ENCODE measurements at regions not wholly inside any gene's neighbourhood (a gene's known extent, or its start where the extent isn't known, plus 50 kb on each side); places are given as distances from the start of the nearest gene placed in this dataset.

DNA sequence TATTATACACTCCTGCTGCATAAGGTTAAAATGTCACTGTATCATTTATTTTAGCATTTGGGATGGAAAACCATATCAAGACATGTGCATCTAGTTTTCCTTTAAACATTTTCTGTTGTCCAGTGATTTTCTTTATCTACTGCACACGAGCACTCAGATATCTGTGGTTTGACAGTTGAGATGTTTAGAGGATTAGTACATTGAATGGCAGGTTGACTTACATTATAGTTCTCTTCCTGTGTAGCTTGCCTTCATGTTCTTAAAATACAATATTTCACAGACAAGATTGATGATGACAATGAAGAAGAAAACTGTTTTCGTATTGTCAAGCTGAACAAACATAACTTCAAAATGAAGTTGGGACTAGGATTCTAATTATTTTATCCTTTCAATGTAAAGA lies 2378.4 kb upstream of the WWC1 start:
- no peak overlapping the region for H3K4me3 ChIP-seq (ENCODE audit: low read depth, low read length)

DNA sequence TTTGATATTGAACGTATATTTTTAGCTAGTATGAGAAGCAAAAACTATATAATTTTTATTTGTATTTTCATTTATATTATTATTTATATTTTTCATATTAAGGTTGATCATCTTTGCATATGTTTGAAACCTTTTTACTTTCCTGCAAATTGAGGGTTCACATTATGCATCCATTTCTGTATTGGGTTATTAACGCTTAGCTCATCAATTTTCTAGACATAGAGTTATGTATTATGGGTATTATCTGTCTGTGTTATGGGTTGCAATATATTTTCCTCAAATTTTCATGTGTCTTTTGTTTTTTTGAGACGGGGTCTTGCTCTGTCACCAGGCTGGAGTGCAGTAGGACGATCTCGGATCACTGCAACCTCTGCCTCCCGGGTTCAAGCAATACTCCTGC lies 2377.0 kb upstream of the WWC1 start:
- H3K4me3 ChIP-seq (ENCODE audit: low read depth, low read length): no peak overlapping the region

DNA sequence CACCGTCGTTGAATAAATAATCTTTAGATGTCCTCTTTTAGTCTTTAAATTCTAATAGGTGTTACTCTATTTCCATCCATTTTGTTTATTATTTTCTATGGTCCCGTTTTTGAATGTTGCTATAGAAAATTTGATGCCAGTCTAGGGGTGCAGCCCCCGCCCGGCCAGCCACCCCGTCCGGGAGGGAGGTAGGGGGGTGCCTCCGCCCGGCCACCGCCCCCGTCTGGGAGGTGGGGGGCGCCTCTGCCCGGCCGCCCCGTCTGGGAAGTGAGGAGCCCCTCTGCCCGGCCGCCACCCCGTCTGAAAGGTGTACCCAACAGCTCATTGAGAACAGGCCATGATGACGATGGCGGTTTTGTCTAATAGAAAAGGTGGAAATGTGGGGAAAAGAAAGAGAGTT lies 2372.2 kb upstream of the WWC1 start:
- no peak overlapping the region for H3K4me3 ChIP-seq (ENCODE audit: low read depth, low read length)

- H3K4me3 ChIP-seq (ENCODE audit: low read depth, low read length): no peak overlapping the region
Measured at GRCh38 chr5:165920655-165921054, 2370.8 kb upstream of the WWC1 start.

- no peak overlapping the region for H3K4me3 ChIP-seq (ENCODE audit: low read depth, low read length)
Measured at GRCh38 chr5:165928971-165929370, 2362.5 kb upstream of the WWC1 start.

- no peak overlapping the region for H3K4me3 ChIP-seq (ENCODE audit: low read depth, low read length)
Measured at GRCh38 chr5:165940541-165940940, 2350.9 kb upstream of the WWC1 start.

- no peak overlapping the region for H3K4me3 ChIP-seq (ENCODE audit: low read depth, low read length)
Measured at GRCh38 chr5:165956854-165957253, 2334.6 kb upstream of the WWC1 start.

- H3K4me3 ChIP-seq (ENCODE audit: low read depth, low read length): no peak overlapping the region
Measured at GRCh38 chr5:165981671-165982070, 2309.8 kb upstream of the WWC1 start.

- no peak overlapping the region for H3K4me3 ChIP-seq (ENCODE audit: low read depth, low read length)
Measured at GRCh38 chr5:165996201-165996875, 2295.1 kb upstream of the WWC1 start.

DNA sequence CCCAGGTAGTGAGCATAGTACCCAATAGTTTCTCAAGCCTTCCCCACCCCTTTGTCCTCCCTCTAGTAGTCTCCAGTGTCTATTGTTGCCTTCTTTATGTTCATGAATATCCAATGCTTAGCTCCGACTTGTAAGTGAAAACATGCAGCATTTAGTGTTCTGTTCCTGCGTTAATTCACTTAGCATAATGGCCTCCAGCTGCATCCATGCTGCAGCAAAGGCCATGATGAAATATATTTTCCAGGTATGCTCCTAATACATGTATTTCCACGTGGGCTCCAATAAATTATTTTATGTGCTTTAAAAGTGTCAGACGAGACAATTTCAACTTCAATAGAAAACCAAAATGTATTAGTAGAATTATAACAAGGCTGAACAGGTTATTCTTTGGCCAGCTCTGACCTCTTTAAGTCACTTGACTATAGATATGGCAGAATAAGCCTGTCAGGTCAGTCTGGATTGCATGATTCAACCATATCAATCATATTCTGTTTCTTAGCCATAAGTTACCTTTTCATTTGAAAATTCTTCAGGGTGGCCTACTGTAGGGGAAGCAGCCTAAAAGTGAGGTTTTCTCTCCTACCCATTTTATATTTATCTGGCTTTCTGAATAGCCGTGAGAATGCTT lies 2291.6 kb upstream of the WWC1 start:
- H3K4me3 ChIP-seq (ENCODE audit: low read depth, low read length): no peak overlapping the region

DNA sequence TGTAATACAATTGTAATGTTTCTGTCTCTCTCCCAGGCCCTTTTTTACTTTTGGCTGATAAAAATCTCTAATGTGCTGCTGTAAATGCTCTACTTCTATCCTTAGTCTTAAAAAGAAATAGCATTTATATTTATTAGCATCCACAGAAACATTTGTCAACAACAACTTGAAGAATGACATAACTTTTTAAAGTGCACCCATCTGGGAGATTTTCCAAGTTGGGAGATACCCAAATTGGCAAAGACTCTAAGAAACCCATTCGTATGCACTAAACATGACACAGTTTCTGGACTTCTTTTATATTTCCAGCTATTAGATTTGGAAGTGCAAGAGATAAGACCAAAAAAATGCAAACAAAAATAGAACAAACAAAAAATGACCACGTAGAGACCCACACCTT lies 2287.4 kb upstream of the WWC1 start:
- H3K4me3 ChIP-seq (ENCODE audit: low read depth, low read length): no peak overlapping the region

GRCh38 chr5:166013415-166013814 lies 2278.0 kb upstream of the WWC1 start:
- H3K4me3 ChIP-seq (ENCODE audit: low read depth, low read length): no peak overlapping the region

DNA sequence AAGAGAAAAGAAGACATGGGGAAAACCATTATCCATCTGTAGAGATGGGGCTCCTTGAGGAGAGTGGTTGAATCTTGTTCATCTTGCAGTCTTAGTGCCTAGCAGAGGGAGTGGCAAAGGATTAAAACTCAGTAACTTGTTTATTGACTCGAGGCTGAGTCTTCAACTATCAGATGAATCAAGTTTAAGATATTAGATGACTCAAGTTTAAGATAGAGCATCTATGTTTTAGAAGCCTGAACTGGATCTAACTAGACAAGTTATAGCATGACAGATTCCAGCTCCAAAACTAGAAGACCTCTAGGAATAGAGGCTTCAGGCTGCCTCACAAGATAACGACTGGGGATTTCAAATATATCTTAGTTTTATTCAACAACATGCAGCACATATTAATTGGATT lies 2277.2 kb upstream of the WWC1 start:
- H3K4me3 ChIP-seq (ENCODE audit: low read depth, low read length): no peak overlapping the region

- H3K4me3 ChIP-seq (ENCODE audit: low read depth, low read length): no peak overlapping the region
Measured at GRCh38 chr5:166018716-166019115, 2272.7 kb upstream of the WWC1 start.

GRCh38 chr5:166022065-166022464 lies 2269.4 kb upstream of the WWC1 start:
- H3K4me3 ChIP-seq (ENCODE audit: low read depth, low read length): no peak overlapping the region

GRCh38 chr5:166024970-166025369 lies 2266.5 kb upstream of the WWC1 start:
- H3K4me3 ChIP-seq (ENCODE audit: low read depth, low read length): no peak overlapping the region

- H3K4me3 ChIP-seq (ENCODE audit: low read depth, low read length): no peak overlapping the region
Measured at GRCh38 chr5:166027582-166027981, 2263.9 kb upstream of the WWC1 start.

DNA sequence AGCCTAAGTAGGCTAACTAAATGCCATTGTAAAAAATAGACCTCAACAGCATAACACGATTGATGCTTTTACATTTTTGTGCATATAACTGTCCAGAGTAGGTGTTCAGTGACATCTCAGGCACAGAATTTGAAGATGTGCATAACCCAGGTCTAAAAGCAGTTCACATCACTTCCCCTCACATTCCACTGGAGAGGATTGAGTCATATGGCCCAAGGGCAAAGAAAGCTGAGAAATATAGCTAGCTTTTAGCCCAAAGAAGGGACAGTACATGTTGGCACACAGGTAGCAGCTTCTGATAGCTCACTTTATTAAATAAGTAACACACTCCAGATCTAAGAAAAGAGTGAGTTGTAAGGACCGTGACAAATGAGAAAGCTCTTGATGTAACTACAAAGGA lies 2259.5 kb upstream of the WWC1 start:
- no peak overlapping the region for H3K4me3 ChIP-seq (ENCODE audit: low read depth, low read length)

GRCh38 chr5:166032601-166033000 lies 2258.8 kb upstream of the WWC1 start:
- no peak overlapping the region for H3K4me3 ChIP-seq (ENCODE audit: low read depth, low read length)

GRCh38 chr5:166045961-166046360 lies 2245.5 kb upstream of the WWC1 start:
- no peak overlapping the region for H3K4me3 ChIP-seq (ENCODE audit: low read depth, low read length)

GRCh38 chr5:166046956-166047355 lies 2244.5 kb upstream of the WWC1 start:
- no peak overlapping the region for H3K4me3 ChIP-seq (ENCODE audit: low read depth, low read length)

- no peak overlapping the region for H3K4me3 ChIP-seq (ENCODE audit: low read depth, low read length)
Measured at GRCh38 chr5:166050531-166050930, 2240.9 kb upstream of the WWC1 start.

GRCh38 chr5:166058660-166059059 lies 2232.8 kb upstream of the WWC1 start:
- no peak overlapping the region for H3K4me3 ChIP-seq (ENCODE audit: low read depth, low read length)

Measured in iPS-11a (cell line).